ENCODE measurements at regions not wholly inside any gene's neighbourhood (a gene's known extent, or its start where the extent isn't known, plus 50 kb on each side); places are given as distances from the start of the nearest gene placed in this dataset.

DNA sequence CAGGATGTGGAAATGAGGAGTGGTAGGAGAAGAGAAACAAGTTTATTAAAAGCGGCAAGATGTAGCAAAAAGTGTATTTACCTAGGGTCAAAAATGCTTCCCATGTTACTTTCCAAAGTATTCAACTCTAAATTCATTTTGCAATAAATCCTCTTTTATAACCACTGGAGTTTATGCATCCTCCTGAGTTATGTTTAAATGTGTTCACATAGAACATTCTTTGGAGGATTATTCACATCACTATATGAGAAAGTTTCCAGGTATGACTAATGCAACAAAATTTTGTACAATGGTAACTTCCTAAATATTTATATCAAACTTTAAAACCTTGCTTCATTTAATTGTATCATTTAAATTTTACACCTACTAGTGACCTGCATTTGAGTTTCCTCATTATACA, 870.6 kb upstream of the SLIT2 start:
- TF ChIP-seq, protein P1, sequence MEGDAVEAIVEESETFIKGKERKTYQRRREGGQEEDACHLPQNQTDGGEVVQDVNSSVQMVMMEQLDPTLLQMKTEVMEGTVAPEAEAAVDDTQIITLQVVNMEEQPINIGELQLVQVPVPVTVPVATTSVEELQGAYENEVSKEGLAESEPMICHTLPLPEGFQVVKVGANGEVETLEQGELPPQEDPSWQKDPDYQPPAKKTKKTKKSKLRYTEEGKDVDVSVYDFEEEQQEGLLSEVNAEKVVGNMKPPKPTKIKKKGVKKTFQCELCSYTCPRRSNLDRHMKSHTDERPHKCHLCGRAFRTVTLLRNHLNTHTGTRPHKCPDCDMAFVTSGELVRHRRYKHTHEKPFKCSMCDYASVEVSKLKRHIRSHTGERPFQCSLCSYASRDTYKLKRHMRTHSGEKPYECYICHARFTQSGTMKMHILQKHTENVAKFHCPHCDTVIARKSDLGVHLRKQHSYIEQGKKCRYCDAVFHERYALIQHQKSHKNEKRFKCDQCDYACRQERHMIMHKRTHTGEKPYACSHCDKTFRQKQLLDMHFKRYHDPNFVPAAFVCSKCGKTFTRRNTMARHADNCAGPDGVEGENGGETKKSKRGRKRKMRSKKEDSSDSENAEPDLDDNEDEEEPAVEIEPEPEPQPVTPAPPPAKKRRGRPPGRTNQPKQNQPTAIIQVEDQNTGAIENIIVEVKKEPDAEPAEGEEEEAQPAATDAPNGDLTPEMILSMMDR (IDR thresholded peaks at IDR 0.05), result no peak
- TF ChIP-seq EP300 (IDR thresholded peaks at IDR 0.05; ENCODE audit: low read depth), result no peak

Data from transverse colon (tissue), 3 donors.